ENCODE measurements at regions not wholly inside any gene's neighbourhood (a gene's known extent, or its start where the extent isn't known, plus 50 kb on each side); places are given as distances from the start of the nearest gene placed in this dataset.

DNA sequence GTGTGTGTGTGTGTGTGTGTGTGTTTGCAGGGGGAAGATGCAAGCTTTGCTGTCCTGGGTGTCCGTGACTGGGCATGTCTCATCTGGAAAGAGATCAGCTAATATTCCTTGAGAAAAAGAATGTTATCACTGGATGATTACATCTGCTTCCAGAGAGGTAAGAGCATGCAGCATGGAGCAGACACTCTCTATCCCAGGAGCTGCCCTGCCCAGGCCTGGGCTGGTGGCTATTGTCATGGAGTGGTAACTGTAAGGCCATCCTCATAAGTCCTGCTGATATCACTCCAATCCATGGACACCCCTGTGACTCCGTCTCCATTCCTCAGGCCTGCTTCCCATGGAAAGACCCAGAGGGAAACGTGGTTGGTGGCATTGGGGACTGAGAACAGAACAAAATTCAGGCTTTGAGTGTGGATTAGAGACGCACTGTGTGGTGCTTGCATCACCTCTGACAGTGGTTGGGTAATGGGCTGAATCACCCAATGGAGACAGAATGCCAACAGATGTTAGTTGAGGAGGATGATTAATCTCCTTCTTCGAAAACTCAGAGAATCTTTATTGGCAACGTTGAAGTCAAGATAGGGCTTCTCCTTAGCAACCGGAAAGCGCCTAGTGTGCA is 52.0 kb upstream of the KCNIP1 start:
- CTCF ChIA-PET = interaction anchor here (0.7 kb wide), 1 partner anchor 1228 kb away, joined by 4 read pairs; no protein-coding TSS in a partner anchor
- H3K27me3 Mint-ChIP-seq (ENCODE audit: low read depth) = peaks cover 15% of the 10 kb centered on the region
- POLR2A ChIA-PET = no interaction called here
- DNase-seq = no peak
- no peak overlapping the region for H3K4me3 Mint-ChIP-seq
- no peak overlapping the region for H3K27ac Mint-ChIP-seq
- no peaks in the 10 kb centered on the region for H3K9me3 Mint-ChIP-seq (ENCODE audit: insufficient read depth)
- H3K36me3 Mint-ChIP-seq (ENCODE audit: low read depth) = no peaks in the 10 kb centered on the region
- no peak for ATAC-seq
- H3K4me1 Mint-ChIP-seq (ENCODE audit: low read depth) = peaks cover 4% of the 10 kb centered on the region

GRCh38 chr5:170450061-170450669 is 53.7 kb upstream of the KCNIP1 start:
- Mint-ChIP-seq H3K36me3 (ENCODE audit: low read depth) (no peaks in the 10 kb centered on the region), H3K4me3 (no peak overlapping the region), H3K4me1 (ENCODE audit: low read depth) (peaks cover 4% of the 10 kb centered on the region), H3K9me3 (ENCODE audit: insufficient read depth) (no peaks in the 10 kb centered on the region), H3K27ac (no peak overlapping the region), H3K27me3 (ENCODE audit: low read depth) (peaks cover 11% of the 10 kb centered on the region)
- no peak for ATAC-seq
- CTCF ChIA-PET = no interaction called here
- POLR2A ChIA-PET = no interaction called here
- DNase-seq = no peak

GRCh38 chr5:170449232-170449631 is 54.6 kb upstream of the KCNIP1 start:
- CTCF ChIA-PET = interaction anchor here (1.3 kb wide), 1 partner anchor 223 kb away, joined by 3 read pairs; no protein-coding TSS in a partner anchor
- POLR2A ChIA-PET = no interaction called here
- peaks cover 9% of the 10 kb centered on the region for H3K27me3 Mint-ChIP-seq (ENCODE audit: low read depth)

GRCh38 chr5:170448221-170448620 is 55.6 kb upstream of the KCNIP1 start:
- ATAC-seq (no peak), DNase-seq (no peak)
- Mint-ChIP-seq H3K36me3 (ENCODE audit: low read depth) (no peaks in the 10 kb centered on the region), H3K27me3 (ENCODE audit: low read depth) (peaks cover 4% of the 10 kb centered on the region), H3K27ac (no peak overlapping the region), H3K4me1 (ENCODE audit: low read depth) (peaks cover 3% of the 10 kb centered on the region), H3K4me3 (no peak overlapping the region), H3K9me3 (ENCODE audit: insufficient read depth) (no peaks in the 10 kb centered on the region)
- POLR2A ChIA-PET = no interaction called here
- CTCF ChIA-PET = interaction anchor here (1.1 to 1.3 kb wide), 2 partner anchors 185 to 222 kb away, joined by 3 read pairs; no protein-coding TSS in a partner anchor

More at GRCh38 chr5:170449232-170449631, 54.6 kb upstream of the KCNIP1 start:
- ATAC-seq (no peak), DNase-seq (no peak)
- no peak overlapping the region for H3K27ac Mint-ChIP-seq
- no peaks in the 10 kb centered on the region for H3K9me3 Mint-ChIP-seq (ENCODE audit: insufficient read depth)
- H3K4me1 Mint-ChIP-seq (ENCODE audit: low read depth) = peaks cover 7% of the 10 kb centered on the region
- no peak overlapping the region for H3K4me3 Mint-ChIP-seq
- no peaks in the 10 kb centered on the region for H3K36me3 Mint-ChIP-seq (ENCODE audit: low read depth)

DNA sequence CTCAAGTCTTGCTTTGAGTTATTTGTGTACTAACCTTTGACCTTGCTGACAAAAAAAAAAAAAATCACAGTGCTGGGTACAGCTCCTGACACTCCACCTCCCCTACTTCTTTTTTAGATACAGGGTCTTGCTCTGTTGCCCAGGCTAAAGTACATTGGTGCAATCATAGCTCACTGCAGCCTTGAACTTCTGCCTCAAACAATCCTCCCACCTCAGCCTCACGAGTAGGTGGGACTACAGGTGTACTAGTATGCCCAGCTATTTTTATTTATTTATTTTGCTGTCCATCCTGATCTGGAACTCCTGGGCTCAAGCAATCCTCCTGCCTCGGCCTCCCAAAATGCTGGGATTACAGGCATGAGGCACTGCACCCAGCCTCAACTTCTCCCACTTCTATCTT is 57.2 kb upstream of the KCNMB1 start:
- CTCF ChIA-PET = interaction anchor here (1.2 kb wide), 1 partner anchor 192 kb away, joined by 4 read pairs; no protein-coding TSS in a partner anchor

DNA sequence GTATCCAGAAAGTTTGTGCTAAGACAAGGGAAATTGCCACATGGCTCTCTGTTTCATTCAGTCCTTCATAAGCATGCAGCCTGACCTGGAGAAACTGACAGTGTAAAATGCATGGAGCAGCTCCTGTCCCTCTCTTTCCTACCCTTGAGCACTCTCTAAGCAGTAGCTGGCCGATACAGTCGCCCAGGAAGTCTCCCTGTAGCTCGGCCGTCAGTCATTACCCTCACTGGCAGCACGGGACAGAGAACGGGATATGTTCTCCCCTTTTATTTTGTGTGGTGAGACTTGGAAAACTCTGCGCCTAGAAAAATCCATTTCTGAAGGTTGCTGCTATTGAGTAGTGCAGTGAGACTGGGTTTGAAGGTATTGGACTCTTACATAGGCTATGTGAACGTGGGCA is 56.8 kb upstream of the KCNMB1 start:
- ChIA-PET POLR2A (no interaction called here), CTCF (interaction anchor here (1.2 kb wide), 1 partner anchor 193 kb away, joined by 4 read pairs; no protein-coding TSS in a partner anchor)
- no peak overlapping the region for H3K27ac Mint-ChIP-seq
- ATAC-seq (no peak), DNase-seq (no peak)
- no peaks in the 10 kb centered on the region for H3K9me3 Mint-ChIP-seq (ENCODE audit: insufficient read depth)
- no peak overlapping the region for H3K4me3 Mint-ChIP-seq
- peaks cover 3% of the 10 kb centered on the region for H3K4me1 Mint-ChIP-seq (ENCODE audit: low read depth)
- H3K36me3 Mint-ChIP-seq (ENCODE audit: low read depth) = no peaks in the 10 kb centered on the region
- peaks cover 4% of the 10 kb centered on the region for H3K27me3 Mint-ChIP-seq (ENCODE audit: low read depth)

More for the DNA sequence above, 57.2 kb upstream of the KCNMB1 start:
- no peak for DNase-seq
- ATAC-seq = no peak
- H3K36me3 Mint-ChIP-seq (ENCODE audit: low read depth) = no peaks in the 10 kb centered on the region
- no peak overlapping the region for H3K4me3 Mint-ChIP-seq
- H3K27ac Mint-ChIP-seq = no peak overlapping the region
- no peaks in the 10 kb centered on the region for H3K9me3 Mint-ChIP-seq (ENCODE audit: insufficient read depth)
- POLR2A ChIA-PET = no interaction called here
- peaks cover 3% of the 10 kb centered on the region for H3K4me1 Mint-ChIP-seq (ENCODE audit: low read depth)
- peaks cover 4% of the 10 kb centered on the region for H3K27me3 Mint-ChIP-seq (ENCODE audit: low read depth)

GRCh38 chr5:170444969-170445505 is 55.9 kb upstream of the KCNMB1 start:
- peaks cover 3% of the 10 kb centered on the region for H3K4me1 Mint-ChIP-seq (ENCODE audit: low read depth)
- ATAC-seq (no peak), DNase-seq (no peak)
- CTCF ChIA-PET = interaction anchor here (0.7 kb wide), 1 partner anchor 367 kb away, joined by 3 read pairs; no protein-coding TSS in a partner anchor
- H3K27me3 Mint-ChIP-seq (ENCODE audit: low read depth) = peaks cover 4% of the 10 kb centered on the region
- no peaks in the 10 kb centered on the region for H3K36me3 Mint-ChIP-seq (ENCODE audit: low read depth)
- POLR2A ChIA-PET = no interaction called here
- H3K4me3 Mint-ChIP-seq = no peak overlapping the region
- H3K9me3 Mint-ChIP-seq (ENCODE audit: insufficient read depth) = no peaks in the 10 kb centered on the region
- H3K27ac Mint-ChIP-seq = no peak overlapping the region

DNA sequence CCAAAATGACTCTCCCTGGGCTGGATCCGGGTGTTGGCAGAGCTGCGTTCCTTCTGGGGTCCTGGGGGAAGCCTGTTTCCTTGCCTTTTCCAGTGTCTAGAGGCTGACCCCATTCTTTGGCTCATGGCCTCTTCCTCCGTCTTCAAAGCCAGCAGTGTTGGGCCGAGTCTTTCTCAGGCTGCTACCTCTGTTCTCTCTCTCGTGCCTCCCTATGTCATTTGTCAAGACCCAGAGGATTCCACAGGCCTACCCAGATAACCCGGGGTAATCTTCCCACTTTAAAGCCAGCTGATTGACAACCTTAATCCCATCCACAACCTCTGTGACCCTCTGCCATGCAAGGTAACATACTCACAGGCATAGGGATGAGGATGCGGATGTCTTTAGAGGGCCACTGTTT is 55.0 kb upstream of the KCNMB1 start:
- no peak overlapping the region for H3K4me3 Mint-ChIP-seq
- ChIA-PET CTCF (no interaction called here), POLR2A (no interaction called here)
- no peaks in the 10 kb centered on the region for H3K9me3 Mint-ChIP-seq (ENCODE audit: insufficient read depth)
- DNase-seq (no peak), ATAC-seq (no peak)
- H3K36me3 Mint-ChIP-seq (ENCODE audit: low read depth) = no peaks in the 10 kb centered on the region
- peaks cover 3% of the 10 kb centered on the region for H3K4me1 Mint-ChIP-seq (ENCODE audit: low read depth)
- H3K27ac Mint-ChIP-seq = no peak overlapping the region
- peaks cover 4% of the 10 kb centered on the region for H3K27me3 Mint-ChIP-seq (ENCODE audit: low read depth)

GRCh38 chr5:170443624-170444023 is 54.5 kb upstream of the KCNMB1 start:
- ATAC-seq = no peak
- CTCF ChIA-PET = no interaction called here

GRCh38 chr5:170442921-170443320 is 53.8 kb upstream of the KCNMB1 start:
- no peaks in the 10 kb centered on the region for H3K36me3 Mint-ChIP-seq (ENCODE audit: low read depth)
- peaks cover 3% of the 10 kb centered on the region for H3K4me1 Mint-ChIP-seq (ENCODE audit: low read depth)
- ATAC-seq (no peak), DNase-seq (no peak)
- H3K9me3 Mint-ChIP-seq (ENCODE audit: insufficient read depth) = no peaks in the 10 kb centered on the region
- no peak overlapping the region for H3K4me3 Mint-ChIP-seq
- ChIA-PET POLR2A (no interaction called here), CTCF (no interaction called here)
- H3K27ac Mint-ChIP-seq = no peak overlapping the region
- H3K27me3 Mint-ChIP-seq (ENCODE audit: low read depth) = peaks cover 2% of the 10 kb centered on the region

More at GRCh38 chr5:170443624-170444023, 54.5 kb upstream of the KCNMB1 start:
- POLR2A ChIA-PET = no interaction called here
- Mint-ChIP-seq H3K9me3 (ENCODE audit: insufficient read depth) (no peaks in the 10 kb centered on the region), H3K36me3 (ENCODE audit: low read depth) (no peaks in the 10 kb centered on the region), H3K4me3 (no peak overlapping the region), H3K27ac (no peak overlapping the region), H3K4me1 (ENCODE audit: low read depth) (peaks cover 3% of the 10 kb centered on the region), H3K27me3 (ENCODE audit: low read depth) (peaks cover 4% of the 10 kb centered on the region)
- DNase-seq = no peak

DNA sequence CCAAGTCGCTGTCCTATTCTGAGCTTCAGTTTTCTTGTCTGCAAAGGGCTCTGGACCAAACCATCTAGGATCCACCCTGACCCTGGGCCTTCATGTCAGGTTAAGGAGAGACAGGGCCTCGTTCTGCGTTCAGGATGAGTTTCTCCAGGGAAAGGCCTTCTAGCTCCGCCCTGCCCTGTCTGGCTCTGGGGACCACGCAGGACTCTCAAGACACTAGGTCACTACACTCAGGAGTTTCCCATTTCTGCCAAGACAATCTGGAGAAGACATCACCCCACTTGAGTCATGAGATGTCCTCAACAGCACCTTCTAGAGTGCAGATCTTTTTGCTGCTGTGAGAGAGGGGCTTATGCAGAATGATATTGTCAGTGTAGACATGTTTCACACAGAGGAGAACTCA is 53.2 kb upstream of the KCNMB1 start:
- Mint-ChIP-seq H3K9me3 (ENCODE audit: insufficient read depth) (no peaks in the 10 kb centered on the region), H3K4me1 (ENCODE audit: low read depth) (peaks cover 3% of the 10 kb centered on the region), H3K27ac (no peak overlapping the region), H3K27me3 (ENCODE audit: low read depth) (no peaks in the 10 kb centered on the region), H3K36me3 (ENCODE audit: low read depth) (no peaks in the 10 kb centered on the region), H3K4me3 (no peak overlapping the region)
- ChIA-PET CTCF (no interaction called here), POLR2A (no interaction called here)
- ATAC-seq = no peak
- no peak for DNase-seq

GRCh38 chr5:170441393-170441784 is 52.2 kb upstream of the KCNMB1 start:
- peaks cover 3% of the 10 kb centered on the region for H3K4me1 Mint-ChIP-seq (ENCODE audit: low read depth)
- CTCF ChIA-PET = no interaction called here
- POLR2A ChIA-PET = no interaction called here
- ATAC-seq = no peak
- no peak overlapping the region for H3K27ac Mint-ChIP-seq
- H3K36me3 Mint-ChIP-seq (ENCODE audit: low read depth) = no peaks in the 10 kb centered on the region
- no peak overlapping the region for H3K4me3 Mint-ChIP-seq
- no peaks in the 10 kb centered on the region for H3K9me3 Mint-ChIP-seq (ENCODE audit: insufficient read depth)
- no peaks in the 10 kb centered on the region for H3K27me3 Mint-ChIP-seq (ENCODE audit: low read depth)
- DNase-seq = no peak
